ENCODE measurements at regions not wholly inside any gene's neighbourhood (a gene's known extent, or its start where the extent isn't known, plus 50 kb on each side); places are given as distances from the start of the nearest gene placed in this dataset.

DNA sequence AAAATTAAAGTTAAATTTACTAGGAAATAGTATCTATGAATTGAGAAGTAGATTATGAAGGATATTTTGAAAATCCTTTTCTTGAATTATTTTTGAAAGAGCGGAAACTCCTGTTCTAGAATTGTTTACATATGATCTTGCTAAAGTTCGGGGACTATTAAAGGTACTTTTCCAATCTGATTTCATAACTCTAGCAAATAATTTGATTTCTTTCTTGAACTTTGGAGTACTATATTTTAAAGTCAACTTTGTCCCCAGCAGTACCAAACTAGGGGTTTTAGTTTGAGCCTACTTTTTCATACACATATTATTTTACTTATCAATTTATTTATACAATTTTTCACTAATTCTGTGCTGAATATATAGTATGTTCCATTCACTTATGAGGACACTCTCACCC is 364.7 kb downstream of the FSIP2 start:
- H3K4me3 ChIP-seq (ENCODE audit: low read length), result no peak overlapping the region
- H3K27me3 ChIP-seq (ENCODE audit: insufficient read depth, low read length, poor library complexity, severe bottlenecking), result no peaks in the 10 kb centered on the region
- no peaks in the 10 kb centered on the region for H3K4me1 ChIP-seq (ENCODE audit: insufficient read depth, low read length)
- no peak overlapping the region for H3K27ac ChIP-seq (ENCODE audit: low read depth, low read length)
- Mint-ChIP-seq H3K9me3 (peaks cover 2 to 6% (median 3%) of the 10 kb centered on the region in 5 donors), H3K36me3 (no peaks in the 10 kb centered on the region), H3K27ac (no peak overlapping the region), H3K27me3 (no peaks in the 10 kb centered on the region), H3K4me3 (no peak overlapping the region), H3K4me1 (no peaks in the 10 kb centered on the region)
- H3K36me3 ChIP-seq (ENCODE audit: insufficient read depth, low read length), result no peaks in the 10 kb centered on the region
- no peak for DNase-seq
- no peaks in the 10 kb centered on the region for H3K9me3 ChIP-seq (ENCODE audit: low read length)
- POLR2A ChIA-PET, result no interaction called here
- CTCF ChIA-PET, result no interaction called here

DNA sequence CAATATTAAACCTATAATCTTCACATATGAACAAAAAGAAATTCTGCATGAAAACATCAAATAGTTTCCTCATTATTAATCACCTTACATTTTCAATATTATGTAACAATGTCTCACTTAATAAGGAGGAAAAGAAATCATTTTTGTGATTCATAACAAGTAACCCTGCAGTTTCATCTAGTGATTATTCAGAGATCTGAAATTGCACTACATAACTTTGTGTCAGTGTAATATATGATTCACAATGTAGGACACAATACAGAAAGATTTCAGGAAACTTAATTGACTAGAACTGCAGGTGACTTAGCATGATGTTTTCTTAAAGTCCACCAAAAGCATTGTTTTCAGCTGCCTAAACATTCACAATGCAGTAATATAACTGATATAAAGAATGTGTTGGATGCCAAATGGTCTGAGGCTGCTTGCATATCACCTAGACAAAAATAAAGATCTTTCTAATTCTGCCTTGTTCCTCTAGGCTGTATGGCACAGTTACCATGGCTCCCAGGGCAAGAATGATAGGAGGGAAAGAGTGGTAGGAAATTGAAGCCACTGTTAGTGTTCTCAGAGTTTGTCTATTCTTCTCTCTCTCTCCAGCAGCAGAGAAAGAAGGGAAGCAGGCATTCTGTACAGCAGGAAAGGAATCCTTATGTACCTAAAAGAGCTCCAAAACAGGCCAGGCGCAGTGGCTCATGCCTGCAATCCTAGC is 366.6 kb downstream of the FSIP2 start:
- no peak for DNase-seq

DNA sequence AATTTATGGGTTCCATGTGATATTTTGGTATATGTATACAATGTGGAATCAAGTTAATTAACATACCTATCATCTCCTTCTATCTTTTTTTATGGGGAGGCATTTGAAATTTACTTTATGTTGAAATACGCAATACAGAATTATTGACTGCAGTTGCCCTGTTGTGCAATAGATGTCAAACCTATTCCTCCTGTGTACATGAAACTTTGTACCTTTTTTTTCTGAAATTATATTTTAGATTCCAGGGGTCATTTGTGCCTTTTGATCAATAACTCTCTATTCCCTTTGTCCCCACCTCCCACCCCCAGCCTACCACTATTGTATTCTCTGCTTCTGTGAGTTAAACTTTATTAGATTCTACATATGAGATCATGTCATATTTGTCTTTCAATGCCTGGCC is 369.9 kb downstream of the FSIP2 start:
- Mint-ChIP-seq H3K27me3 (no peaks in the 10 kb centered on the region), H3K36me3 (peaks cover 0 to under 1% (median 0%) of the 10 kb centered on the region in 3 donors), H3K4me1 (peaks cover 0 to 5% (median 3%) of the 10 kb centered on the region in 3 donors), H3K4me3 (no peak overlapping the region), H3K9me3 (peaks cover 18 to 33% (median 28%) of the 10 kb centered on the region in 5 donors), H3K27ac (no peak overlapping the region)
- Histone ChIP-seq H3K4me3 (ENCODE audit: low read length) (no peak overlapping the region), H3K27ac (ENCODE audit: low read depth, low read length) (no peak overlapping the region), H3K27me3 (ENCODE audit: insufficient read depth, low read length, poor library complexity, severe bottlenecking) (no peaks in the 10 kb centered on the region), H3K36me3 (ENCODE audit: insufficient read depth, low read length) (no peaks in the 10 kb centered on the region), H3K4me1 (ENCODE audit: insufficient read depth, low read length) (no peaks in the 10 kb centered on the region), H3K9me3 (ENCODE audit: low read length) (no peaks in the 10 kb centered on the region)
- POLR2A ChIA-PET, result no interaction called here
- CTCF ChIA-PET, result no interaction called here
- DNase-seq, result no peak

More for the DNA sequence above, 366.6 kb downstream of the FSIP2 start:
- H3K36me3 ChIP-seq (ENCODE audit: insufficient read depth, low read length), result no peaks in the 10 kb centered on the region
- H3K27me3 Mint-ChIP-seq, result no peaks in the 10 kb centered on the region
- no peaks in the 10 kb centered on the region for H3K4me1 ChIP-seq (ENCODE audit: insufficient read depth, low read length)
- H3K9me3 Mint-ChIP-seq, result peaks cover 2 to 12% (median 6%) of the 10 kb centered on the region in 5 donors
- H3K27ac ChIP-seq (ENCODE audit: low read depth, low read length), result no peak overlapping the region
- ChIA-PET CTCF (no interaction called here), POLR2A (no interaction called here)
- no peak overlapping the region for H3K4me3 ChIP-seq (ENCODE audit: low read length)
- no peaks in the 10 kb centered on the region for H3K9me3 ChIP-seq (ENCODE audit: low read length)
- H3K36me3 Mint-ChIP-seq, result no peaks in the 10 kb centered on the region
- no peak overlapping the region for H3K27ac Mint-ChIP-seq
- H3K27me3 ChIP-seq (ENCODE audit: insufficient read depth, low read length, poor library complexity, severe bottlenecking), result no peaks in the 10 kb centered on the region
- H3K4me1 Mint-ChIP-seq, result peaks cover 0 to 5% (median 3%) of the 10 kb centered on the region in 3 donors
- H3K4me3 Mint-ChIP-seq, result no peak overlapping the region

- POLR2A ChIA-PET, result no interaction called here
- Histone ChIP-seq H3K9me3 (ENCODE audit: low read length) (no peaks in the 10 kb centered on the region), H3K4me1 (ENCODE audit: insufficient read depth, low read length) (no peaks in the 10 kb centered on the region), H3K4me3 (ENCODE audit: low read length) (no peak overlapping the region), H3K27ac (ENCODE audit: low read depth, low read length) (no peak overlapping the region), H3K36me3 (ENCODE audit: insufficient read depth, low read length) (no peaks in the 10 kb centered on the region), H3K27me3 (ENCODE audit: insufficient read depth, low read length, poor library complexity, severe bottlenecking) (no peaks in the 10 kb centered on the region)
- peaks cover 0 to 5% (median 3%) of the 10 kb centered on the region in 3 donors for H3K4me1 Mint-ChIP-seq
- H3K4me3 Mint-ChIP-seq, result no peak overlapping the region
- H3K36me3 Mint-ChIP-seq, result peaks cover 6 to 36% (median 19%) of the 10 kb centered on the region in 3 donors
- H3K27me3 Mint-ChIP-seq, result no peaks in the 10 kb centered on the region
- CTCF ChIA-PET, result no interaction called here
- no peak overlapping the region for H3K27ac Mint-ChIP-seq
- no peak for DNase-seq
- peaks cover 23 to 60% (median 39%) of the 10 kb centered on the region in 5 donors for H3K9me3 Mint-ChIP-seq
Measured at GRCh38 chr2:186113284-186113683, 372.8 kb upstream of the ZC3H15 start.

DNA sequence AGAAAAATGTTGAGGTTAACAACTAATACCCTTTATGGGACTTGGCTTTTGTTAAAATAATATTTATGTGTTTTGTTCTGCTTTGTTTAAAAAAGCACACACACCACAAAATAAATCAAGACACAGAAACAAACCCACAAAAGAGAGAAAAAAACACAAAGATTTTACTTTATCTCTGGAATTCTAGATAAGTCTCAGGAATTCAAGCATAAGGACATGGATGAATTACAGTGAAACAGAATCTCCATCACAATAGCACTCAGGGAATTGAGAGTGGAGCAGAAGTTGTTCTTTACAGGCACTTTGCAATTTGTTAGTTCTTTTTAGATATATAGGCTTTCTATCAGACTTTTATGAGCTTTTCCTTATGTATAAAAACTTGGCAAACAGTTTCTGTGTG is 360.9 kb upstream of the ZC3H15 start:
- no peaks in the 10 kb centered on the region for H3K27me3 Mint-ChIP-seq
- H3K27ac ChIP-seq (ENCODE audit: low read depth, low read length), result no peak overlapping the region
- no peaks in the 10 kb centered on the region for H3K27me3 ChIP-seq (ENCODE audit: insufficient read depth, low read length, poor library complexity, severe bottlenecking)
- H3K36me3 Mint-ChIP-seq, result peaks cover 1 to 11% (median 2%) of the 10 kb centered on the region in 3 donors
- H3K4me1 ChIP-seq (ENCODE audit: insufficient read depth, low read length), result no peaks in the 10 kb centered on the region
- H3K36me3 ChIP-seq (ENCODE audit: insufficient read depth, low read length), result no peaks in the 10 kb centered on the region
- no peak overlapping the region for H3K27ac Mint-ChIP-seq
- ChIA-PET POLR2A (no interaction called here), CTCF (no interaction called here)
- no peaks in the 10 kb centered on the region for H3K9me3 ChIP-seq (ENCODE audit: low read length)
- no peak overlapping the region for H3K4me3 ChIP-seq (ENCODE audit: low read length)
- DNase-seq, result no peak
- no peaks in the 10 kb centered on the region for H3K4me1 Mint-ChIP-seq
- peaks cover 0 to 6% (median 2%) of the 10 kb centered on the region in 5 donors for H3K9me3 Mint-ChIP-seq
- no peak overlapping the region for H3K4me3 Mint-ChIP-seq

DNA sequence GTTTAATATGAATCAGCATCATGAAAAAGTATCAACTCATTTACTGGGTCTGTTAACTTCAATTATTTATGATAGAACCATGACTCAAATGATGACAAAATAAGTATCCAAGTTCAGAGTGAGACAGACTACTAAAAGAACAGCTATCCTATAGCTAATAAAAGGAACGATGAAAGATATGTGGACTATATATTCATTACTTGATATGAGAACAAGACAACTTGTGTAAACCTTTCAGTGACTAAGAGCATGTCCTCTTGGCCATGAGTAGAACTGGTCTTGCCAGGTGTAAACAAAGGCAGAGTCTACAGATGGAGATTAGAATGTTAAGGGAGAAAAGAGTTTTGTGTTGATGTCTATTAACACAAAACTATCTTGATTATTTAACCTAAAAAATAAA is 360.4 kb upstream of the ZC3H15 start:
- no peaks in the 10 kb centered on the region for H3K36me3 ChIP-seq (ENCODE audit: insufficient read depth, low read length)
- H3K4me1 ChIP-seq (ENCODE audit: insufficient read depth, low read length), result no peaks in the 10 kb centered on the region
- peaks cover 0 to 6% (median 2%) of the 10 kb centered on the region in 5 donors for H3K9me3 Mint-ChIP-seq
- H3K4me1 Mint-ChIP-seq, result no peaks in the 10 kb centered on the region
- H3K27ac Mint-ChIP-seq, result no peak overlapping the region
- POLR2A ChIA-PET, result no interaction called here
- no peak overlapping the region for H3K4me3 ChIP-seq (ENCODE audit: low read length)
- H3K27ac ChIP-seq (ENCODE audit: low read depth, low read length), result no peak overlapping the region
- DNase-seq, result no peak
- no peak overlapping the region for H3K4me3 Mint-ChIP-seq
- CTCF ChIA-PET, result no interaction called here
- H3K27me3 Mint-ChIP-seq, result no peaks in the 10 kb centered on the region
- H3K9me3 ChIP-seq (ENCODE audit: low read length), result no peaks in the 10 kb centered on the region
- peaks cover 1 to 10% (median 2%) of the 10 kb centered on the region in 3 donors for H3K36me3 Mint-ChIP-seq
- no peaks in the 10 kb centered on the region for H3K27me3 ChIP-seq (ENCODE audit: insufficient read depth, low read length, poor library complexity, severe bottlenecking)

DNA sequence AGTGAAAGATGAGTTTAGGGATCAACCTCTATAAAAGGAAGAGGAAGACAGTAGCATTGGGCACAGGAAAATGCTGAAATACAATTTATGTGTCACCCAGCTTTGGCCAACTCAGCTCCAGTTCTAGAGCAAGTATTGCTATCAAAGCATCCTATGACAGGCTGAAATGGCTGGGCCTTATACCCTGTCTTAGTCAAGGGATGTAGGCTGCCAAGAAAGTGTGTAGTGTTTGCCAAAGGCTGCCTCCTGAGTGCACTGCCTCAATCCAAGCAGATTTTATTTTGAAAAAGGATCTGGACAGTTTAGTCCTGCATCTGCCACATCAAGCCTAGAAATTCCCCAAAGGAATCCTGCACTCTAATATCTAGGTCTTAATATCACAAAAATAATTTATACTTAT is 359.9 kb upstream of the ZC3H15 start:
- ChIA-PET CTCF (no interaction called here), POLR2A (no interaction called here)
- no peaks in the 10 kb centered on the region for H3K27me3 ChIP-seq (ENCODE audit: insufficient read depth, low read length, poor library complexity, severe bottlenecking)
- no peak for DNase-seq
- H3K36me3 ChIP-seq (ENCODE audit: insufficient read depth, low read length), result no peaks in the 10 kb centered on the region
- Mint-ChIP-seq H3K27ac (no peak overlapping the region), H3K9me3 (peaks cover 0 to 6% (median 2%) of the 10 kb centered on the region in 5 donors), H3K4me1 (no peaks in the 10 kb centered on the region), H3K36me3 (peaks cover 1 to 10% (median 2%) of the 10 kb centered on the region in 3 donors), H3K4me3 (no peak overlapping the region), H3K27me3 (no peaks in the 10 kb centered on the region)
- no peak overlapping the region for H3K4me3 ChIP-seq (ENCODE audit: low read length)
- H3K27ac ChIP-seq (ENCODE audit: low read depth, low read length), result no peak overlapping the region
- no peaks in the 10 kb centered on the region for H3K4me1 ChIP-seq (ENCODE audit: insufficient read depth, low read length)
- no peaks in the 10 kb centered on the region for H3K9me3 ChIP-seq (ENCODE audit: low read length)

- ChIA-PET POLR2A (no interaction called here), CTCF (no interaction called here)
- H3K4me1 ChIP-seq (ENCODE audit: insufficient read depth, low read length), result no peaks in the 10 kb centered on the region
- no peak for DNase-seq
- no peaks in the 10 kb centered on the region for H3K9me3 ChIP-seq (ENCODE audit: low read length)
- Mint-ChIP-seq H3K4me1 (no peaks in the 10 kb centered on the region), H3K27ac (no peak overlapping the region), H3K9me3 (peaks cover 0 to 5% (median 2%) of the 10 kb centered on the region in 5 donors), H3K27me3 (no peaks in the 10 kb centered on the region), H3K4me3 (no peak overlapping the region), H3K36me3 (no peaks in the 10 kb centered on the region)
- H3K4me3 ChIP-seq (ENCODE audit: low read length), result no peak overlapping the region
- no peaks in the 10 kb centered on the region for H3K27me3 ChIP-seq (ENCODE audit: insufficient read depth, low read length, poor library complexity, severe bottlenecking)
- no peak overlapping the region for H3K27ac ChIP-seq (ENCODE audit: low read depth, low read length)
- no peaks in the 10 kb centered on the region for H3K36me3 ChIP-seq (ENCODE audit: insufficient read depth, low read length)
Measured at GRCh38 chr2:186129767-186130581, 356.1 kb upstream of the ZC3H15 start.

Data from CD8-positive, alpha-beta memory T cell (primary cell).